Natural killer cell (primary cell): ENCODE measurements at regions not wholly inside any gene's neighbourhood (a gene's known extent, or its start where the extent isn't known, plus 50 kb on each side); places are given as distances from the start of the nearest gene placed in this dataset.

Experiments
- ATAC-seq, 3 donors: fragments of 150-1000 bp in 2 of 3; fragments of 200-7000 bp in 1 of 3; cut with Tn5 transposase; 1 replicate in 1 of 3; 2 replicates in 2 of 3; pipeline ENCODE4 v1.10.0; 2021; ENCODE audit warnings: mild to moderate bottlenecking in 2 of 3, moderate library complexity in 2 of 3
- DNase-seq, 2 donors: peaks; one replicate each; pipeline versions ENCODE4 v3.0.0 to v3.0.0-alpha.2; 2013 to 2021; ENCODE audit warnings: mixed read lengths in 1 of 2
- H3K27ac ChIP-seq: one replicate; pipeline ENCODE4 v1.5.1; 2013; ENCODE audit warnings: mild to moderate bottlenecking, low read length
- H3K27me3 ChIP-seq: one replicate; pipeline ENCODE4 v1.6.1; 2013; ENCODE audit warnings: low read length; ENCODE audit not compliant: control insufficient read depth, insufficient read depth
- H3K36me3 ChIP-seq: one replicate; pipeline ENCODE4 v1.6.1; 2013; ENCODE audit warnings: low read length; ENCODE audit not compliant: control insufficient read depth, insufficient read depth
- H3K4me1 ChIP-seq: one replicate; pipeline ENCODE4 v1.6.1; 2013; ENCODE audit warnings: low read length; ENCODE audit not compliant: control insufficient read depth, insufficient read depth
- H3K4me3 ChIP-seq: one replicate; pipeline ENCODE4 v1.5.1; 2013; ENCODE audit warnings: low read length
- H3K9me3 ChIP-seq: one replicate; pipeline ENCODE4 v1.6.1; 2013; ENCODE audit warnings: low read length; ENCODE audit not compliant: control insufficient read depth, insufficient read depth
- H3K27ac Mint-ChIP-seq, 2 donors: one replicate each; pipeline ENCODE4 v1.8.0; 2022; ENCODE audit warnings: mild to moderate bottlenecking in 2 of 2, mixed read lengths in 2 of 2, moderate library complexity in 1 of 2
- H3K27me3 Mint-ChIP-seq, 2 donors: one replicate each; pipeline ENCODE4 v1.8.0; 2022; ENCODE audit warnings: low read depth in 2 of 2, mixed read lengths in 2 of 2
- H3K36me3 Mint-ChIP-seq: one replicate; pipeline ENCODE4 v1.8.0; 2022; ENCODE audit warnings: mixed read lengths
- H3K4me1 Mint-ChIP-seq, 2 donors: one replicate each; pipeline ENCODE4 v1.8.0; 2022; ENCODE audit warnings: mixed read lengths in 2 of 2
- H3K4me3 Mint-ChIP-seq: one replicate; pipeline ENCODE4 v1.8.0; 2022; ENCODE audit warnings: mild to moderate bottlenecking, moderate library complexity, mixed read lengths
- H3K9me3 Mint-ChIP-seq, 2 donors: one replicate each; pipeline ENCODE4 v1.8.0; 2022; ENCODE audit warnings: mixed read lengths in 2 of 2
- WGBS: methylation state at CpG from one replicate; pipeline ENCODE4 v1.1.7; 2013; ENCODE audit warnings: missing lambda C conversion rate; ENCODE audit not compliant: insufficient coverage; 5-methylcytosine and 5-hydroxymethylcytosine counted together
- intact Hi-C: fragments of 100-400 bp; cut with micrococcal nuclease; formaldehyde crosslinking; loops from one replicate; pipeline ENCODE4 v1.14.2; 2022
- TF ChIP-seq, protein P1 (sequence below): fragments of 200-600 bp; IDR thresholded peaks from one replicate; pipeline ENCODE4 v1.8.0; 2022; ENCODE audit warnings: antibody characterized with exemption

DNA sequence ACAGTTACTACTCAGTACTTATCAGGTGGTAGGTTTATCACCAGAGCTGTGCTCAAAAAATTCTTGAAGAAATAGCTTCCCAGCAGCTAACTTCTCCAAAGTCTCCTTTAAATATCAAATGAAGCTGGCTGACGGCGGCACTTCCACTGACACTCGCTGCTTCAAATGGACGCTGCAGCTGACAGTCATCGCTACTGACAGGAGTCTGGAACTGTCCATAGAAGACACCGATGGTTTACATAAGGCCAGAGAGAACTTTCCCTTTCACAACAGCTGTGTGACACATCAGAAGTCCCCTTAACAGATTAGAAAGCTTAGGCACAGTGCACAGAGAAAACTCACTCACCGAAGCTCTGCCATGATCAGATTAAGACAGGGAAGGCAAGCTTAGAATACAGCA lies 270.2 kb downstream of the SHOX2 start:
- Mint-ChIP-seq H3K4me1 (no peaks in the 10 kb centered on the region), H3K4me3 (no peak overlapping the region), H3K36me3 (no peaks in the 10 kb centered on the region), H3K27me3 (no peaks in the 10 kb centered on the region), H3K9me3 (peaks cover 4 to 12% of the 10 kb centered on the region in 2 donors), H3K27ac (no peak overlapping the region)
- no peak overlapping the region for H3K4me3 ChIP-seq
- TF ChIP-seq, protein P1, sequence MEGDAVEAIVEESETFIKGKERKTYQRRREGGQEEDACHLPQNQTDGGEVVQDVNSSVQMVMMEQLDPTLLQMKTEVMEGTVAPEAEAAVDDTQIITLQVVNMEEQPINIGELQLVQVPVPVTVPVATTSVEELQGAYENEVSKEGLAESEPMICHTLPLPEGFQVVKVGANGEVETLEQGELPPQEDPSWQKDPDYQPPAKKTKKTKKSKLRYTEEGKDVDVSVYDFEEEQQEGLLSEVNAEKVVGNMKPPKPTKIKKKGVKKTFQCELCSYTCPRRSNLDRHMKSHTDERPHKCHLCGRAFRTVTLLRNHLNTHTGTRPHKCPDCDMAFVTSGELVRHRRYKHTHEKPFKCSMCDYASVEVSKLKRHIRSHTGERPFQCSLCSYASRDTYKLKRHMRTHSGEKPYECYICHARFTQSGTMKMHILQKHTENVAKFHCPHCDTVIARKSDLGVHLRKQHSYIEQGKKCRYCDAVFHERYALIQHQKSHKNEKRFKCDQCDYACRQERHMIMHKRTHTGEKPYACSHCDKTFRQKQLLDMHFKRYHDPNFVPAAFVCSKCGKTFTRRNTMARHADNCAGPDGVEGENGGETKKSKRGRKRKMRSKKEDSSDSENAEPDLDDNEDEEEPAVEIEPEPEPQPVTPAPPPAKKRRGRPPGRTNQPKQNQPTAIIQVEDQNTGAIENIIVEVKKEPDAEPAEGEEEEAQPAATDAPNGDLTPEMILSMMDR, result no peak
- no peak for DNase-seq
- intact Hi-C loops, result no loop called here
- H3K36me3 ChIP-seq, result no peaks in the 10 kb centered on the region
- H3K9me3 ChIP-seq, result no peaks in the 10 kb centered on the region
- H3K27me3 ChIP-seq, result no peaks in the 10 kb centered on the region
- no peaks in the 10 kb centered on the region for H3K4me1 ChIP-seq
- no peak for ATAC-seq
- whole genome bisulfite sequencing, result 86% methylated on average over 7 of the region's 7 CpGs
- no peak overlapping the region for H3K27ac ChIP-seq

- TF ChIP-seq, protein P1, result no peak
- Histone ChIP-seq H3K27me3 (no peaks in the 10 kb centered on the region), H3K4me1 (no peaks in the 10 kb centered on the region), H3K27ac (no peak overlapping the region), H3K9me3 (peaks cover 15% of the 10 kb centered on the region), H3K4me3 (no peak overlapping the region), H3K36me3 (no peaks in the 10 kb centered on the region)
- Mint-ChIP-seq H3K4me1 (no peaks in the 10 kb centered on the region), H3K27ac (no peak overlapping the region), H3K27me3 (no peaks in the 10 kb centered on the region), H3K9me3 (peaks cover 11 to 13% of the 10 kb centered on the region in 2 donors), H3K4me3 (no peak overlapping the region), H3K36me3 (no peaks in the 10 kb centered on the region)
- ATAC-seq (no peak), DNase-seq (no peak)
- intact Hi-C loops, result no loop called here
- 97% methylated on average over 3 of the region's 3 CpGs for WGBS
Measured at GRCh38 chr3:157832588-157832987, 273.6 kb downstream of the SHOX2 start.

DNA sequence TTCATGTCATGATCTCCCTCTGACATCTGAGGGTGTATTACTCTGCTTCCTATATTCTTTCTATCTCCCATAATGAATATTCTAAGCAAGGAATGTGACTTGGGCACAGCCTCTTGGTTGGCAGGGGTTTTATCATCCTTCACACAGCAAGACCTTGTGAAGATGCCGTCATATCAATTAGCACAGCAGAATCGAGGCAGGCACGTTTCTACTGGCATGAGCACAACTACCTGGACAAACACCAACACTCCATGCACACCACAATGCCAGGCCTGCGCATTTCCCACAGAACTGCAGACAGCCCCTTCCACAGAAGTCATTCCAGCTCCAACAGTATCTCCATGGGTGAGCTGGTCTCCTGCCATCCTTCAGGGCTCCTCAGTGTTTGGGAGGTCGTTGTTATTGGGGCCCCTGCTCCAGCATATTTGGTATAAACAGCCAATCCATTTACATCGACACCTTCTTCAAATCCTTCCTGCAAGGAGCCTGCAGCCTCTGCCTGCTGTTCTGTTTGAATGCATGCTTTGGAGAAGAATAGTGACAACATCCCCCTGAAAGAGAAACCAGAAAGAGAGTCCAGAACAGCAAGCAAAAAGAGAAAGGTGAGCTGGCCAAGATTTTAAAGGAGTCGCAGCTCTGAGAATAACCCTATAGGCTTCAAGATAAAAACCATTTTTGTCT lies 275.5 kb downstream of the SHOX2 start:
- Mint-ChIP-seq H3K27ac (no peak overlapping the region), H3K9me3 (peaks cover 18 to 19% of the 10 kb centered on the region in 2 donors), H3K27me3 (no peaks in the 10 kb centered on the region), H3K4me1 (no peaks in the 10 kb centered on the region), H3K4me3 (no peak overlapping the region), H3K36me3 (no peaks in the 10 kb centered on the region)
- 70% methylated on average over 6 of the region's 7 CpGs for WGBS
- peaks cover 15% of the 10 kb centered on the region for H3K9me3 ChIP-seq
- intact Hi-C loops, result no loop called here
- H3K27me3 ChIP-seq, result no peaks in the 10 kb centered on the region
- TF ChIP-seq, protein P1, result no peak
- H3K4me1 ChIP-seq, result no peaks in the 10 kb centered on the region
- H3K36me3 ChIP-seq, result no peaks in the 10 kb centered on the region
- DNase-seq (no peak), ATAC-seq (no peak)
- no peak overlapping the region for H3K27ac ChIP-seq
- H3K4me3 ChIP-seq, result no peak overlapping the region

GRCh38 chr3:157829786-157830185 lies 276.4 kb downstream of the SHOX2 start:
- Histone ChIP-seq H3K27me3 (no peaks in the 10 kb centered on the region), H3K4me3 (no peak overlapping the region), H3K36me3 (no peaks in the 10 kb centered on the region), H3K4me1 (no peaks in the 10 kb centered on the region), H3K9me3 (peaks cover 15% of the 10 kb centered on the region), H3K27ac (no peak overlapping the region)
- intact Hi-C loops, result no loop called here
- no CpG with 5 or more reads among the region's 2 CpGs for WGBS
- no peaks in the 10 kb centered on the region for H3K4me1 Mint-ChIP-seq
- peaks cover 16 to 18% of the 10 kb centered on the region in 2 donors for H3K9me3 Mint-ChIP-seq
- no peaks in the 10 kb centered on the region for H3K27me3 Mint-ChIP-seq
- DNase-seq (no peak), ATAC-seq (no peak)
- H3K4me3 Mint-ChIP-seq, result no peak overlapping the region
- no peak overlapping the region for H3K27ac Mint-ChIP-seq
- TF ChIP-seq, protein P1, result no peak
- H3K36me3 Mint-ChIP-seq, result no peaks in the 10 kb centered on the region
